ENCODE measurements at regions not wholly inside any gene's neighbourhood (a gene's known extent, or its start where the extent isn't known, plus 50 kb on each side); places are given as distances from the start of the nearest gene placed in this dataset.
A peak's percentile ranks its signal among the peaks of the same experiment; 100 is the strongest.

GRCh38 chr21:34235514-34235913 lies 128.3 kb upstream of the KCNE2 start:
- no peak for TF ChIP-seq ZFX (IDR thresholded peaks at IDR 0.05; ENCODE audit: borderline replicate concordance)
- TF ChIP-seq CTCF (IDR thresholded peaks at IDR 0.05): no peak
- no peak overlapping the region for H3K27ac ChIP-seq

GRCh38 chr21:34242973-34243372 lies 120.8 kb upstream of the KCNE2 start:
- TF ChIP-seq ZFX (IDR thresholded peaks at IDR 0.05; ENCODE audit: borderline replicate concordance): no peak
- TF ChIP-seq CTCF (IDR thresholded peaks at IDR 0.05): no peak
- H3K27ac ChIP-seq: no peak overlapping the region

GRCh38 chr21:34243562-34243961 lies 120.2 kb upstream of the KCNE2 start:
- no peak overlapping the region for H3K27ac ChIP-seq
- TF ChIP-seq CTCF (IDR thresholded peaks at IDR 0.05): peak; percentile 56
- no peak for TF ChIP-seq ZFX (IDR thresholded peaks at IDR 0.05; ENCODE audit: borderline replicate concordance)

GRCh38 chr21:34252751-34253150 lies 111.1 kb upstream of the KCNE2 start:
- no peak overlapping the region for H3K27ac ChIP-seq
- TF ChIP-seq ZFX (IDR thresholded peaks at IDR 0.05; ENCODE audit: borderline replicate concordance): no peak
- TF ChIP-seq CTCF (IDR thresholded peaks at IDR 0.05): no peak

- TF ChIP-seq CTCF (IDR thresholded peaks at IDR 0.05): no peak
- TF ChIP-seq ZFX (IDR thresholded peaks at IDR 0.05; ENCODE audit: borderline replicate concordance): no peak
- H3K27ac ChIP-seq: no peak overlapping the region
Observed at GRCh38 chr21:34255073-34255472, 108.7 kb upstream of the KCNE2 start.

GRCh38 chr21:34260277-34261008 lies 103.4 kb upstream of the KCNE2 start:
- TF ChIP-seq ZFX (IDR thresholded peaks at IDR 0.05; ENCODE audit: borderline replicate concordance): no peak
- H3K27ac ChIP-seq: no peak overlapping the region

- no peak overlapping the region for H3K27ac ChIP-seq
- TF ChIP-seq CTCF (IDR thresholded peaks at IDR 0.05) (no peak), ZFX (IDR thresholded peaks at IDR 0.05; ENCODE audit: borderline replicate concordance) (no peak)
Observed at GRCh38 chr21:34261841-34262468, 101.9 kb upstream of the KCNE2 start.
